ENCODE measurements at regions not wholly inside any gene's neighbourhood (a gene's known extent, or its start where the extent isn't known, plus 50 kb on each side); places are given as distances from the start of the nearest gene placed in this dataset.

- TF ChIP-seq EZH2 (IDR thresholded peaks at IDR 0.05; ENCODE audit: insufficient read depth, poor library complexity, severe bottlenecking) = no peak
- no peak for TF ChIP-seq EZH2phosphoT487 (IDR thresholded peaks at IDR 0.05; ENCODE audit: insufficient read depth, low read depth)
Measured at GRCh38 chr10:130464426-130464825, 328.2 kb downstream of the GLRX3 start.

Data from GM23248 (cell line).